ENCODE measurements at regions not wholly inside any gene's neighbourhood (a gene's known extent, or its start where the extent isn't known, plus 50 kb on each side); places are given as distances from the start of the nearest gene placed in this dataset.
A peak's percentile ranks its signal among the peaks of the same experiment; 100 is the strongest.

GRCh38 chr9:129384491-129385210, 206.6 kb upstream of the IER5L start:
- no peak for ATAC-seq (ENCODE audit: low FRiP score)
- no peak for TF ChIP-seq CTCF (IDR thresholded peaks at IDR 0.05)
- no peak for DNase-seq (ENCODE audit: low spot score)

GRCh38 chr9:129383561-129384490, 205.8 kb upstream of the IER5L start:
- ATAC-seq (ENCODE audit: low FRiP score), result peak; percentile 73
- TF ChIP-seq CTCF (IDR thresholded peaks at IDR 0.05), result no peak
- DNase-seq (ENCODE audit: low spot score), result no peak

- no peak for DNase-seq (ENCODE audit: low spot score)
- no peak for TF ChIP-seq CTCF (IDR thresholded peaks at IDR 0.05)
- ATAC-seq (ENCODE audit: low FRiP score), result peak; percentile 29
Observed at GRCh38 chr9:129383019-129383560, 205.0 kb upstream of the IER5L start.

- no peak for ATAC-seq (ENCODE audit: low FRiP score)
- DNase-seq (ENCODE audit: low spot score), result no peak
- no peak for TF ChIP-seq CTCF (IDR thresholded peaks at IDR 0.05)
Observed at GRCh38 chr9:129382281-129383018, 204.4 kb upstream of the IER5L start.

GRCh38 chr9:129381481-129381957, 203.5 kb upstream of the IER5L start:
- ATAC-seq (ENCODE audit: low FRiP score) (no peak), DNase-seq (ENCODE audit: low spot score) (no peak)
- no peak for TF ChIP-seq CTCF (IDR thresholded peaks at IDR 0.05)

GRCh38 chr9:129380961-129381401, 202.9 kb upstream of the IER5L start:
- DNase-seq (ENCODE audit: low spot score), result no peak

More at GRCh38 chr9:129380961-129381401, 202.9 kb upstream of the IER5L start:
- no peak for ATAC-seq (ENCODE audit: low FRiP score)
- TF ChIP-seq CTCF (IDR thresholded peaks at IDR 0.05), result no peak
